ENCODE measurements at regions not wholly inside any gene's neighbourhood (a gene's known extent, or its start where the extent isn't known, plus 50 kb on each side); places are given as distances from the start of the nearest gene placed in this dataset.

DNA sequence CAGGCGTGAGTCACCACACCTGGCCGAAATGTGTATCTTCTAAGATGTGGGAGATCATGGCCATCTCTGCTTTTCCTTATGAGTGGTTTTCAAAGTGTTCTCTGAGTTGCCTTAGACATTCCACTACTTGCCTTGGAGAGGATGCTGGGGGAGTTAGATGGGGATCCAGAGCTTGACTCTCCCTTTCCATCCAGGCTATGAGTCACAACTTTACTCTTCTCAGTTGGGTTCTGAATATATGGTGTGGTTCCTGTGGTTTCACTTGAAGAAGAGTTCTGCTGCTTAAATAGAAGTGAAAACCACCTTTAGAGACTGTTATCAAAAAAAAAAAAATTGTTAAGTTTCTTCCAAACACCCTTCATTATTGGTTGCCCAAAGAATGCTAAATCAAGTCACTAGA is 217.6 kb downstream of the ZNF608 start (continued):
- TF ChIP-seq, protein P1, sequence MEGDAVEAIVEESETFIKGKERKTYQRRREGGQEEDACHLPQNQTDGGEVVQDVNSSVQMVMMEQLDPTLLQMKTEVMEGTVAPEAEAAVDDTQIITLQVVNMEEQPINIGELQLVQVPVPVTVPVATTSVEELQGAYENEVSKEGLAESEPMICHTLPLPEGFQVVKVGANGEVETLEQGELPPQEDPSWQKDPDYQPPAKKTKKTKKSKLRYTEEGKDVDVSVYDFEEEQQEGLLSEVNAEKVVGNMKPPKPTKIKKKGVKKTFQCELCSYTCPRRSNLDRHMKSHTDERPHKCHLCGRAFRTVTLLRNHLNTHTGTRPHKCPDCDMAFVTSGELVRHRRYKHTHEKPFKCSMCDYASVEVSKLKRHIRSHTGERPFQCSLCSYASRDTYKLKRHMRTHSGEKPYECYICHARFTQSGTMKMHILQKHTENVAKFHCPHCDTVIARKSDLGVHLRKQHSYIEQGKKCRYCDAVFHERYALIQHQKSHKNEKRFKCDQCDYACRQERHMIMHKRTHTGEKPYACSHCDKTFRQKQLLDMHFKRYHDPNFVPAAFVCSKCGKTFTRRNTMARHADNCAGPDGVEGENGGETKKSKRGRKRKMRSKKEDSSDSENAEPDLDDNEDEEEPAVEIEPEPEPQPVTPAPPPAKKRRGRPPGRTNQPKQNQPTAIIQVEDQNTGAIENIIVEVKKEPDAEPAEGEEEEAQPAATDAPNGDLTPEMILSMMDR (IDR thresholded peaks at IDR 0.05; ENCODE audit: control extremely low read depth in 1 of 3, insufficient read depth in 1 of 3, low read depth in 1 of 3, low read length in 3 of 3), result no peak
- TF ChIP-seq EP300 (IDR thresholded peaks at IDR 0.05; ENCODE audit: borderline replicate concordance in 1 of 2, low read depth in 2 of 2, low read length in 2 of 2) (no peak), POLR2A (IDR thresholded peaks at IDR 0.05; ENCODE audit: control extremely low read depth in 1 of 2, low read depth in 2 of 2, low read length in 2 of 2) (no peak), RXRA (IDR thresholded peaks at IDR 0.05; ENCODE audit: insufficient read depth, low read depth, low read length) (no peak), JUND (IDR thresholded peaks at IDR 0.05; ENCODE audit: low read length) (no peak), EGR1 (IDR thresholded peaks at IDR 0.05; ENCODE audit: borderline replicate concordance, low read depth, low read length) (no peak)
- TF ChIP-seq, protein P2, sequence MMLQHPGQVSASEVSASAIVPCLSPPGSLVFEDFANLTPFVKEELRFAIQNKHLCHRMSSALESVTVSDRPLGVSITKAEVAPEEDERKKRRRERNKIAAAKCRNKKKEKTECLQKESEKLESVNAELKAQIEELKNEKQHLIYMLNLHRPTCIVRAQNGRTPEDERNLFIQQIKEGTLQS (IDR thresholded peaks at IDR 0.05; ENCODE audit: insufficient read depth, low read depth, low read length), result no peak

All from H1 (cell line).